Kidney epithelial cell (primary cell): ENCODE measurements at regions not wholly inside any gene's neighbourhood (a gene's known extent, or its start where the extent isn't known, plus 50 kb on each side); places are given as distances from the start of the nearest gene placed in this dataset.

Source experiments
- DNase-seq: peaks from one replicate; pipeline ENCODE4 v3.0.0-alpha.2; 2010; ENCODE audit warnings: low read depth
- H3K27me3 ChIP-seq: 2 replicates; pipeline ENCODE4 v1.6.0; 2011; ENCODE audit warnings: low read length; ENCODE audit not compliant: control insufficient read depth, insufficient read depth
- H3K36me3 ChIP-seq: 2 replicates; pipeline ENCODE4 v1.5.1; 2011; ENCODE audit warnings: low read length; ENCODE audit not compliant: control insufficient read depth, insufficient read depth
- H3K4me3 ChIP-seq: 2 replicates; pipeline ENCODE4 v1.5.1; 2011; ENCODE audit warnings: low read depth, mild to moderate bottlenecking, control low read depth, low read length
- CTCF ChIP-seq: IDR thresholded peaks from 2 replicates; pipeline ENCODE4 v1.5.1; 2011; ENCODE audit warnings: mild to moderate bottlenecking, moderate library complexity, low read length, control low read depth, inconsistent platforms; ENCODE audit not compliant: insufficient read depth, poor library complexity, severe bottlenecking

GRCh38 chr22:48822278-48823233 is 1005.1 kb downstream of the BRD1 start:
- no peak for TF ChIP-seq CTCF
- DNase-seq: no peak
- no peaks in the 10 kb centered on the region for H3K27me3 ChIP-seq
- H3K4me3 ChIP-seq: no peak overlapping the region
- no peaks in the 10 kb centered on the region for H3K36me3 ChIP-seq

- H3K27me3 ChIP-seq: no peaks in the 10 kb centered on the region
These were observed 1005.9 kb downstream of the BRD1 start for GRCh38 chr22:48821727-48822126.

DNA sequence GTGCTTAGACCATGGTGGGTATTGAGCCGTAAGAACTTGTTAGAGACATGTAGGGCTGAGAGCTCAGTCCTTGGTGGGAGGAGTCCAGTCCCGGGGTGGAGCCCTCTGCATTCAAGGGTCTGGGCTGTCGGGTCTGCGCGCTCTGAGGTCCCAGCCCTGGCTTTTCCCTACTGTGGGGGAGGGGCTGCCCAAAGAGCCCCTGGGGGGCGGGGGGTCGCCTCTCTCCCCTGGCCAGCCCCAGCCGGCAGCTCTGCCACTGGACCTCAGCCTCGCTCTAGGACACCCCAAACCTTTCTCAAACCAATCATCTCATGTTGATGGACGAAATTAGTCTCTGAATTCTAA is 1006.4 kb downstream of the BRD1 start:
- Histone ChIP-seq H3K4me3 (no peak overlapping the region), H3K36me3 (no peaks in the 10 kb centered on the region), H3K27me3 (no peaks in the 10 kb centered on the region)
- no peak for TF ChIP-seq CTCF
- DNase-seq: no peak

More at GRCh38 chr22:48821727-48822126, 1005.9 kb downstream of the BRD1 start:
- Histone ChIP-seq H3K36me3 (no peaks in the 10 kb centered on the region), H3K4me3 (no peak overlapping the region)
- TF ChIP-seq CTCF: no peak
- no peak for DNase-seq

GRCh38 chr22:48820481-48821345 is 1007.0 kb downstream of the BRD1 start:
- H3K27me3 ChIP-seq: no peaks in the 10 kb centered on the region
- no peak overlapping the region for H3K4me3 ChIP-seq
- TF ChIP-seq CTCF: no peak
- DNase-seq: no peak
- H3K36me3 ChIP-seq: no peaks in the 10 kb centered on the region

DNA sequence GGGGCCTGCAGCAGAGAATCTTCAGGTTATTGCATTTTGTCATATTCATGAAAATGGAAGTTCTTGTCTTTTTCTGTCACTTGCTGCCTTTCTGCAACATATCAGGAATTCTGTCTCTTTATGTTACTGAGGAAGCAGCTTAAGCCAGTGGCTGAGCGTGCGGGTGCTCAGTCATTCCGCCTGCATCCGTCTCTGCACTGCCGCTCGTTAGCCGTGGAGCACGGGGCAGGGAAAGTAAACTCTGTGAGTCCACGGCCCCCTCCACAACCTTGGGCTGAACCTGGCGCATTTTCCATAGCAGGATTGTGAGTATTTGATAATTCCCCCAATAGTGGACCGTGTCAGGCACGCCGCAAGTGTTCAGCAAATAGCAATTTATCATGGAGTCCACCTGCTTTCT is 1007.7 kb downstream of the BRD1 start:
- no peak overlapping the region for H3K4me3 ChIP-seq
- no peak for DNase-seq
- TF ChIP-seq CTCF: no peak
- H3K36me3 ChIP-seq: no peaks in the 10 kb centered on the region
- no peaks in the 10 kb centered on the region for H3K27me3 ChIP-seq
